ENCODE measurements at regions not wholly inside any gene's neighbourhood (a gene's known extent, or its start where the extent isn't known, plus 50 kb on each side); places are given as distances from the start of the nearest gene placed in this dataset.
A peak's percentile ranks its signal among the peaks of the same experiment; 100 is the strongest.

DNA sequence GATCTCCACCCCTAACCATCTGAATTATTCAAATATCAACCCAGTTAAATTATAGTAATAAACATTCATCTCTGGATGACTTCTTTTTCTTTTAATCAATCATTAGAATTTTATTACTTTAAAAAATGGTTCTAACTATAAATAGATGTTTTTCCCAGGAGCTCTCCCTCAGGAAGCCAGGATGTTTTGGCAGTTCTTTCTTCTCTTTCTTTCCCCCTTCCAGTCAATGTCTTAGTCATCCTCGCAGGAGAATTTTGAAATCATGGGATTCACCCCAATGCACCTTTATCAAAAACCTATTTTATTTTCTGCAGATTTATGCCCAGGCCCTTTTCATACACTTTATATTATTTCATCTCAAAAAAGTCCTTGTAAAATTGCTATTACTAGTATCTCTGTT, 711.6 kb downstream of the CDH11 start:
- DNase-seq (ENCODE audit: low read depth): no peak

DNA sequence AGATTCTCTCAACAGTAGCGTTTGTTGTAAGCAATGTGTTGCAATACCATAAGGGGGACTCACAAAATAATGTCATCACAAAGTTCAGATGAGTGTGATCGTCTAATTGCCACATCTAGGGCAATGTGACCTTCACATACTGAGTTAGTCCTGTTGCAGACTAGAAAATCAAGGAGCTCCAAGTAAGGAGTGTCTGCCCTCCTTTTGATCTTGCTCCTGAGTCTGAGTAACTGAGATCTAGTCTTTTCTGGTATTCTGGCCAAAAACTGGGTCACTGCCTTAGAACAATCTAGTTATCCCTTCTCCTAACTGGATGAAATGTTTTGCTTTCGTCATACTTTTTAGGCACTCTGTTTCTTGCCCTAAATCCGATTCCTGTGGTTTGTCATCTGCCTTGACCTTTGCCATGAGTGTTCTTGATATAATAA, 712.1 kb downstream of the CDH11 start:
- no peak for DNase-seq (ENCODE audit: low read depth)

DNA sequence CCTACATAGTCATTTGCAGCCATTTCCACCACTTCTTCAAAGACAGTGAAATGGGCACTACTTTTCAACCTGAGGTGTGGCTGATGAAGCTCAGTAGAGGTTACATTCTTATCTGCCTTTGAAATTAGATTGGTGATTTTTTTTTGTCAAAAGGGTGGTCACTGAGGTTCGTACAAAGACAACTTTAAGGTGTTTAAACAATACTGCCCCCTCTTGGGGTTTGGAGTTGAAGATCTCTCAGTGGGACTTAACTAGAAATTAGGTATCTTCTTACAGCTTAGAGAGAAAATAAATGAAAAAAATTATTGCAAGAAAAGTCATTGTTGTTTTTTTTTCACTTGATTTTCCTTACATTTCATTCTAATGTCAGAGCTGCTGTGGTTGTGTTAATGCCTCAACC, 713.2 kb downstream of the CDH11 start:
- DNase-seq (ENCODE audit: low read depth): no peak

DNA sequence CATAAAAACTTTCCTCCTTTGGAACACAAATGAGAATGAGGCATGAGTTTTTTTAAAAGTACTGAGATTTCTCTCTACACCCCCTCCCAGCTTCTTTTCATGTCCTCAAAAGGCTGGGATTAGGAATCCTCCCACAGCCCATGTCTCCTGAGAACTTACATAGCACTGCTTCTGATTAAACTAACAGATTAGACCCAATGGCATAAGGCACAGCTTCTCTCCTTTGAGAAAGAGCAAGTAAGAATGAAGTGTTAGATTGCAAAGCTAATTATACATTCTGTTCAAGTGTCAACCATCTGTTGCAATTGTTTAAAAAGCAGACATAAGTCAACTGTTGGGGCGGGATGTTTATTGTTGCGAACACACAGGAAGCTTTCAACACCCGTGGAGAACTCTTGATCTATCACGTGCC, 715.1 kb downstream of the CDH11 start:
- no peak for DNase-seq (ENCODE audit: low read depth)

DNA sequence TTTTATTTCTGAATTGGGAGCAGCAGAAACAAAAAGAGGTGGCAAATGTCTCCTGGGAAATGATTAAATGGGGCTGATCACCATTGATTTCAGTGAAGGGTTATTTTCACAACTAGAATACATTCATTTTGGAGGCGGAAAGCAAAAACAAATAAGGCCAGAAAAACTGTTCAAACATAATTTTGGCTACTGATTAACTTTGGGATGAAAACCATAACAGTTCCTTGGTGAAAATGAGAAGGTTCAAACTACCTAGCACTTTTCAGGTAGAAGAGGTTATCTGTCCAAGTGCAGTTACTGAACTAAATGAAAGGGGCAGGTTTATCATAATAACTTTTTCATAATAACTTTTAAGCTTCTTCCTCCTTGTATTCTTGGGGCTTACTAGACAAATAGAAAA, 718.5 kb downstream of the CDH11 start:
- no peak for DNase-seq (ENCODE audit: low read depth)

DNA sequence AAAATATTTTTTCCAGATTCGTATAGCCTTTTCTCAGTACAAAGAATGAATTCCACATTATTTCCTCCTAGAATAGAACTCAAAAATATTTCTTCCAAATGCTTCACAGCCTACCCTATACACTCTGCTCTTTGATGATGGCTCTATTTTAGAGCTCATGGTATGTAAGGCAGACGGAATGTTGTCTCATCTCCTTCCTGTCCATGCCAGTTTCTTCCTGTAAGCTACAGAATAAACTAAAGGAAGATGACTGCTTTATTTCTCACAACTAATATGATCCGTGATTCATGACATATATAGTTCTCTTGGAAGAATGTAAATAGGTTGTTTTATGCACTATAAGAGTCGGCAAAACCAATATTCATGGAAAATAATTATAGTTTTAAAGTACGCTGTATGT, 723.1 kb downstream of the CDH11 start:
- DNase-seq (ENCODE audit: low read depth): no peak

DNA sequence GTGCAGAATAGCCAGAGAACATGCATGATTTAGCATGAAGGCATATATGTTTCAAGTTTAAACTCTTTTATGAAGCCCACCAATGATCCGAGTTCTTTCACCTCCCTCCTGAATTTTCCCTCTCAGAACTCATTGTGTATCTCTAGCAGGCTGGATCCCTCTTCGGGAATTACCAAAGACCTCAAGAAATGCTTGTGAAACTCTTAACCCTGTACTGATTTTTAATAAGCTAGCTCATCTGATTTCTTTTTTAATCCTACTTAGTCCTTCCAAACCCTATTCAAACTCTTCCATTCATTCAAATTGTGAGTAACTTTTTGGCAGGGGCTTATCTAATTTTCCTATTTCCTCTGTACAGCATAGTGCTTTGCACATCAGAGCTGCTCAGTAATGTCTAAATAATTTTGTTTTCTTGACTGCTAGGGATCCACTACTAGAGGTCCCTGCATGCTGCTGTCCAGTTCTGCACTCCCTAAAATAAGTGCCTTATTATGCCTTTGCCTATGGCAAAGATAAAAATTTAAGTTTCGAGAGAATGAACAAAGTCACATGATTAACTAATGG, 723.8 kb downstream of the CDH11 start:
- DNase-seq (ENCODE audit: low read depth): no peak

DNA sequence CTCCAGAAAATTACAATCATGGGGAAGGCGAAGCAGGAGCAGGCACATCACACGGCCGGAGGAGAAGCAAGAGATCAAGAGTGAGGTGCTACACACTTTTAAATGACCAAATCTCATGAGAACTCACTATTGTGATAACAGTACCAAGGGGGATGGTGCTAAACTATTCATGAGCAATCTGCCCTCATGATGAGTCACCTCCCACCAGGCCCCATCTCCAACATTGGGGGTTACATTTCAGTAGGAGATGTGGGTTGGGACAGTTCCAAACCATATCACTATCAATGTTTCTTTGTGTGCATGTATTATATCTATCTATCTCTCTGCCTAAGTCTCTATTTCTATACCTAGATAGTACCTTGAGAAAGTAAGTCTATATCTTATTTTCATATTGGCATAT, 724.8 kb downstream of the CDH11 start:
- DNase-seq (ENCODE audit: low read depth): no peak

DNA sequence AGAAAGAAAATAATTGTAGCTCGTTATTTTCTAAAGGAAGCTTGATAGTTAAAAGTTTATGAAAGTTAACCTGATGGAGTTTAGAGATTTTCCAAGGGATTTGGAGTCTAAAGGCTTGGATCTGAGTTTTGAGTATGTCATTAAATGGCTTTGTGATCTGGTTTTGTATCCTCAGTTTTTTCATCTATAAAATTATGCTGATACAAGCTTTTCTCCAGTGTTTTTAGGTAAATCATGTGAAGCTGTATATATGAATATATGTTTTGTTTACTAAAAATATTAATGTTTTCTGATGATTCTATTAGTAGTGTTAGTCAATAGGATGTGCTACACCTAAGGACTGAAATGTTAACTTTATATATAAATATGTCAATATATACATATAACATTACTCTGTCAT, 727.8 kb downstream of the CDH11 start:
- no peak for DNase-seq (ENCODE audit: low read depth)

DNA sequence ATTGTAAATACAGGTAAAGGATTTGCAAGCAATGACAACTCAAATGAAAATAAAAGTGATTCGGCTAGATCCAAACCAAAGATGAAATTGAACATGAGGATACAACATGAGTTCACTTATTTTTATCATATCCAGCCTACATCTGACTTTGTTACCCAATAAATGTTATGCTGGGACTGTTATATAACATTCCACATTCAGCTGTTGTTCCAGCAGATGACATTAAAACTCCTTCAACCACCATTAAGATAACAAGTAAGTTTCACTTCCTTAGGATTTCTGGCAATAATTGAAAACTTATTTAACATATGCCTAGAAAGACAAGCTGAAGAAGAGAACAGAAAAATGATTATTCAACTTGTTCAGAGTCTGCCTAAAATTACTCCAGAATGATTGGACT, 729.4 kb downstream of the CDH11 start:
- DNase-seq (ENCODE audit: low read depth): no peak

DNA sequence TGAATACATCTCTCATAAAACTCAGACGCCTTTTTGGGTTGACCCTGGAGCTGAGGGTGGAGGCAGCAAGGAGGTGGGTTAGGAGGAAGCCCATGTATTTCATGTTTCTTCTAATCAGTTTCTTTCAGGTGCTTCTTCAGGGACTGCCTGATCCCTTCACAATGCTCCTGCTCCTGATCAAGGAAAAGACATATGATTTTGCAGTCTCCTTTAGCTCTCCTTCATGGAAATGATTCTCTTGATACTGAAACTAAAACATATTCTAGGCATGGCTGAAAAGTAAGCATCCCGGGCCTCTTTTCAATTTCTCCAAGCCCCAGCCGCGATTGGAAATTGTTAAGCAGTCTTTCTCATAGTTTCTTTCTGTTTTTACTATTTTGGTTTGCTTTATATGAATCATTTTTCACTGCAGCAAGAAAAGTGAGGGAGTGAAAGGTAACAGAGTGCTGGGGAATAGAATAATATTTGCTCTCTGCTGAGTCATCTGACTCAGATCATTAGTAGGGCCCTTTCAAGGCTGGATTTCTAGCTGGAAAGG, 730.7 kb downstream of the CDH11 start:
- no peak for DNase-seq (ENCODE audit: low read depth)

DNA sequence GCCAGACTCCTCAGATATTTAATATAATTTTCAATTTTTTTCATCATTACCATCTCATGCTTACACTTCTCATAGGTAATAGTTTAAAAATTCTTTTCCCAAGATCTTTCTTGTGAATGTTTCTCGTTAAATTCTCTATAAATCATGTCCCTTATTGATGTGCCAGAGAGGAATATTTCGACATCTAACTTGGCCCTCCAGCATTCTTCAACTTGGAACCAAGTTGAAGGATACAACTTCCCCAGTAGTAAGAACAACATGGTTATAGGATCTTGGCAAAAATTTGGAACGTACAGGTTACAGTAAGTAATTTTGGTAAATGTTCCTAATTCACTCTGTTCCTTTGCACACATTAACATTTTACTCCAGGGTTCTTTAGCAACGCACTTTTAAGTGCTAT, 731.8 kb downstream of the CDH11 start:
- DNase-seq (ENCODE audit: low read depth): no peak

DNA sequence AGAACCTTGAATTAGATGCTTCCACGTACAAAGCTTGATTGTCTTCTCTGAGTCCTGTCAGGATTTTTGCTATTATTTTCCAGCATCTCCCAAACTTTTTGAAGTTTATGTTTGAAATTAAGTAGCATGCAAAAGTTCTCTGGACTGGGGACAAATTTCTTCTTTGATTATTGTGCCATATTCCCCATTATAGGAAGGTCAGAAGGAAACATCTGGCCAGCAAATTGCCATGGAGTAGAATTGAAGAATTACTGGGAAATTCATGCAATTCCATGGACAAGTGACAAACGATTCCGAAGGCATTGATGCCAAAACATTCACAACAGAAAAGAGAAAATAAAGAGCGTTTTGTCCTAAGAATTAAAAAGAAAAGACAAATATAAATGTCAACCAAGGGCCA, 737.2 kb downstream of the CDH11 start:
- no peak for DNase-seq (ENCODE audit: low read depth)

DNA sequence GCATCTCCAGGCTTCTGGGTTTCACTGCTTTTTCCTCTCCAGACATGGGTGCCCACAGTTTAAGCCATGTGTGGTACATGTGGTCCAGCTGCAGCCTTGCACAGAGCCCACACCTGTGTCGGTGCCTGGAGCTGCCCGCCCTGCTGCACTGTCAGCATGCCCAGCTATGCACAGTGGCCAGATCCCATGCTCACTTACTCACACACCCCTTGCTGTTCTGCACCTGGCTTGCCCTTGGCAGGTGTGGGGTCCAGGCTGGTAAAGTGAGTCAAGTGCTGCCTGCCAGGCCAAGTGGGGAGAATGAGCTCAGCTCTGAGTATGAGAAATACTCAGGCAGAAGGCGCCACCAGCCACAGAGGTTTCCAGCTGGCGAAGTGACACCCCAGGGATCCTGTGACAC, 739.9 kb downstream of the CDH11 start:
- no peak for DNase-seq (ENCODE audit: low read depth)

DNA sequence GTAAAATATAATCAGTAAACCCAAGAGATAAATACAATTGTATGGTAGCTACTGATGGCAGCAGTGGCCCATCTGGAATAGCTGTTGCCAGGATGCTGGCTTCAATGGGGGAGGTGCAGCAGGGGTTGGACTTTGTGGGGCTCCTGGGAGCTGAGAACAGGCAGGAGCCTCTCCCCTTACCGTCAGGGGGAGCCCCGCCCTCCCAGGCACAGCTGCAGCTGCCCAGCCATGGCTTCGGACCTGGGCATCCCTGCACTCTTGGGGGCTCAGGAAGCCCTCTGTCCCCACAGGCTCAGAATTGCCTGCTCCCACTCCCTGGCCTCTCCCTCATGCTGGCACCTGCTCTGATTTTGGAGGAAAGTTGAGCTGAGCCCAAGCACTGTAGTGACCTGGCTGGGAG, 741.1 kb downstream of the CDH11 start:
- no peak for DNase-seq (ENCODE audit: low read depth)

DNA sequence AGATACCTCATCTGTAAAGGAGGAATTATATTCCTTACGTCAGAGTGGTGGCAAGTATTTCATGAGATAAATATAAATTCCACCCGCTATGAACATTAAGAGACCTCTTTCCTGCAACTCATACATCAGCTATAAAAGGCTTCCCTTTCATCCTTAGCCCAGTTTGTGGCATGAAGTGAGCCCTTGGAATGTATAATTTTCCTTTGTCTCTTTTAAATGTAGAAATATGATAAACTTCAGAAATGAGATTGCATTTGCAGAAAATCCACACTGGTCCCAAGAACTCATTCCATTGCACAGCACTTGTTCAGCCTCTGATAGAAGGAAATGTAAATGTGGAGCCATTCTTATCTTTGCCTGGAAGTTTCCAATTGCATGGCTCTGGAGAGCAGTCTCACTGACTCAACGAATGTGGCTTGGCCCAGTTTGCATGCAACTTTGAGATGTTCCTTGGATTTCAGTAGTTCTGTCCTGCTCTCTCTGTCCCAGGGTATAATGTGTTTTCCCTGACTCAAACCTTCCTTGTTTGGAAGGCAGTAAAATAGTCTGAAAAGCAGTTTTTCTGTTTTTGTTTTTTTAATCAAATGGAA, 746.4 kb downstream of the CDH11 start:
- no peak for DNase-seq (ENCODE audit: low read depth)

DNA sequence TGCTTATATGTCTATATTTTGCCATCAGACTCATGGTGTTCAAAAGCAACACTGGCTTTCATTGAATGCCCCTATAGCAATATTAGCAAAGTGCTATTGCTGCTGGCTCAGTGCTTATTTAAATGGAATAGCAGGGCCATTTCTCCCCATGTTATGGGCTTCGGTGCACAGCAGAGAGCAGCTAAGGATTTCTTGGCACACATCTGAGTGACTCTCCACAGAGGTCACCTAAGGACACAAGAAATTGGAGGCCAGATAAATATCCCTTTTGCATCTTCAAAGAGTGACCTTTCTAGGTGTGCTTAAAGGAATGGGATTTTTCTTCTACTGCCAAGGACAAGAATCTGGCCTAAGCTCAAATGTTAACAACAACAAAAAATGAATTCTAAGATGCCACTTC, 751.8 kb downstream of the CDH11 start:
- DNase-seq (ENCODE audit: low read depth): no peak

DNA sequence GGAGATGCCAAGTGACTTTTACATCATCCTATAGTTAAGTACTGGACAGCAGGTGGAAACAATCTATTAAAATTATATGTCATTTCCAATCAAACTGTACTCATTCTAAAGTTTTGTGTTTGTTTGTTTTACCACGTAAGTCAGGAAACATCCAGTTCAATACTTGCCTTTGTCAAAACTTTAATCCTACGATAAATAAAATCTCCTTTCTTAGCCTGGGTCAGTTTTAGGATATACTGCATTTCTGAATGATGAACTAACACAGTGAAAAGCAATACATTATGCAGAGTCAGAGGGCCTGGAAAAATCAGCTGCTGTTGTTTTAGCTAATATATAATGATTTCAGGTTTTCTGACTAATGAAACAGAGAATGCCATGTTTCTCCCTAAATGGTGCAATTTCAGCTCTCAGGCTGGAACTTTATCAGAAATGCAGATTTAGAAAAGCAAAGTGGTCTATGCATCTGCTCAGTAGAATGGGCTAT, 756.4 kb downstream of the CDH11 start:
- DNase-seq (ENCODE audit: low read depth): no peak

DNA sequence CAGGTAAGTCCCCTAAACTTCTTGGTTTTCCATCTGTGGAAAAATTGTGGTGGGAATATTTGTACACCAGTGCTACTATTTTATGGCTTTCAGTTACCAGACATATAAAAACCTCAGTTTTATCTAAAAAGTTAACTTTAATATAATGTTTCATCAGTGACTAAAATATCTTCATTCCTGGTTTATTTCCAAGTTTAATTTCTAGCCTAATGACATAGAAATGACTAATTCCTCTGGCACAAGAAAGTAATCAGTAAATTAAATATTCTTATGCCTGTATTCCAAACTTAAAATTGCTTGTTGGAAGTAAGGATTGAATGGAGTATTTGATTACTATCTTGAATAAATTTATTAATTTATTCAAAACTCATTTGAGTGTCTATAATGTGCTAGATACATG, 757.0 kb downstream of the CDH11 start:
- DNase-seq (ENCODE audit: low read depth): no peak

DNA sequence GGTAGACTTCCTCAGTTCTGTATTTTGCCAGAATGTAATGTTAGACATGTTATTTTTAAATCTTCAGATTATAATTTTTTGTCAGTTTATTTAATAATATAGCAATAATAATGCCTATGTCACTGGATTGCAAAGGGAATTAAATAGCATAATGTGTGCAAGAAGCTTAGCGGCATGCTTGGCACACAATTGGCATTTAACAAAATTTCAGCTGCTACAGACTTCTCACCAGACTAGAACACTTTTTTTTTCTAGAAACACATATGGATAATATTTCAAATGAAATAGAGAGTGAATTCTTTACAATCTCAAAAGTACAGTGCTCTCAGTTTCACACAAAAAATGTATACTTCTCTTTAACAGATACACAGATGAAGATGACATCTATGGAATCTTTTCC, 757.4 kb downstream of the CDH11 start:
- DNase-seq (ENCODE audit: low read depth): no peak

DNA sequence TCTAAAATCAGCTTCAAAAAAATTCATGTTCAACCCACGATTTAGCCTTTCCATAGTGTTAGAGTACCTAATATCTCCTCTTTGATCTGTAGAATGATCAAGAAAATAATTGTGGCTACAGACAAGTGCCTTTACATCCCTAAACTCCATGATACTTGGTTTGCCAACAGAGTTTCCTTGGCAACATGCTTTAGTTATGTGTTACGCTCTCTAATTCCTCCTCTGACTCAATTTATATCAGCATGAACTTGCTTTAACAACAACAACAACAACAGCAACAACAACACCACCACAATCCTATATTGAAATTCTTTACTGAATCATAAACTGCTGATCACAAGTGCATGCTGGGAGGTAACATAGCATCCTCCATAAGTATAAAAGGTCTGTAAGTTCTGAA, 757.8 kb downstream of the CDH11 start:
- no peak for DNase-seq (ENCODE audit: low read depth)

DNA sequence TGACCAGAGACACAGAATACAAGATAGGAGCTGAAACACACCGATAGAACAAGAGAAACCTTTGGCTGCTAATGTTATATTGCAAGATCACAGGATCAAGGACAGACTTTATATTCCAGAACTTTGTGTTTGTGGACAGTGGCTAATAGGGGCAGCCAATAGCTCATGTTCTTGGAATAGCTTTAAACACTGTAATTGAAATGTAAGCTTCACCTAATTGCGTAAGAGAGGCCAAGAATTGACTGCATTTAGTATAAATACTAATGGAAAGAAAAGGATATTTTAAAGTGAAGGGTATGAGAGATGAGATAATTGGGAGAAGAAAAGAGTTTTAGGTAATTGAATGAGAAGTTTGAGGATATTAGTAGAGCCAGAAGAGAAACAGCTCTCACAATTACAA, 758.8 kb downstream of the CDH11 start:
- DNase-seq (ENCODE audit: low read depth): no peak

DNA sequence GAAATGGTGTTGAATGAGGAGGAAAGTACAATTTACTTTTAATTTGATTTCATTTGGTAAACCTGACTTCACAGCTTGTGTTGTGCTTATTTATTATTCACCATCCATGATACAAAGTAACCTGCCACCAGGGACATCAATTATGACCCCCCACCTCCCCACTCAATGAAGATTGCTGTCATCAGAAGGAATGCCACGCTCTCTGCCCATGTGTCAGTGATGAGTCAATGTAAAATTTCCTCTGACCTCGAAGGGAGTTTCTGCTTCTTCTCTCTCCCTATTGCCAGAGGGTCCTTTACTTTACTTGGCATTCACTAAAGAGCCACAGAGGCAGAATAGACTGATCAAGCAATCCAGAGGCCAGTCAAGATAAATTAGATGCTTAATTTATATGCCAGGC, 759.7 kb downstream of the CDH11 start:
- DNase-seq (ENCODE audit: low read depth): peak; percentile 34

DNA sequence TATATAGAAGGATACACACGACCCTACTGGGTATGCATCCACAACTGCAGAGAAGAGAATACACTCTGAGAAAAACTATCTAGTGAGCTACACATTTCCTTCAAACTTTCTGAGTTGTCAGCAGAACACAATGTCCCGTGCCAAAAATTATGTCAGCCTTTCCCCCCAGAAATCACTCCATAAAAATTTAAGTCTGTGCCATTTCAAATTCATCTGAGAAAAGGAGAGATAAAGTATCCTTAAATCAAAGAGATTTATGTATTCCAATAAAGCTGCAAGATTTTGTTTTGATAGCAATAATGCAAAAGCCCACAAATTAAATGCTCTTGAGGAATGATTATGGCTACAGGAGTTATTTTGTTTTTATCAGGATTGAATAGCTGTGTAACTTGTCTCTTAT, 760.1 kb downstream of the CDH11 start:
- DNase-seq (ENCODE audit: low read depth): no peak

All from HS-5 (cell line).